IMR-90 (cell line): ENCODE measurements at regions not wholly inside any gene's neighbourhood (a gene's known extent, or its start where the extent isn't known, plus 50 kb on each side); places are given as distances from the start of the nearest gene placed in this dataset.

Experiments used
- ATAC-seq: fragments of 200-7000 bp; cut with Tn5 transposase; 2 replicates; pipeline ENCODE4 v1.9.1; 2020; ENCODE audit warnings: low read depth, mild to moderate bottlenecking, moderate library complexity
- BruUV-seq: library from RNA; stranded (reverse); fragments of 400-500 nt; replicated peaks from 2 replicates; lab custom pipeline; 2021; lab: Mats Ljungman, UMichigan
- CTCF ChIA-PET: fragments of 300-600 bp; formaldehyde crosslinking; extraction: SDS; loops from one replicate; lab custom pipeline; 2021; ENCODE audit warnings: antibody characterized with exemption; lab: Yijun Ruan, JAX
- POLR2A ChIA-PET: fragments of 300-600 bp; sonication (Branson Sonifier 250); formaldehyde crosslinking; loops from one replicate; lab custom pipeline; 2022; ENCODE audit warnings: antibody characterized with exemption; ENCODE audit not compliant: unreplicated experiment; lab: Charles Lee
- DNase-seq: peaks from one replicate; pipeline ENCODE4 v3.0.0; 2013
- H2AFZ ChIP-seq: replicated peaks from 2 replicates; pipeline ENCODE3; 2013; ENCODE audit warnings: low read length, mild to moderate bottlenecking; ENCODE audit not compliant: poor library complexity
- H2AK5ac ChIP-seq: 2 replicates; pipeline ENCODE4 v1.6.1; 2013; ENCODE audit warnings: low read depth, low read length, inconsistent platforms
- H2AK9ac ChIP-seq: replicated peaks from 2 replicates; pipeline ENCODE3; 2013; ENCODE audit warnings: mild to moderate bottlenecking, low read depth, low read length, moderate library complexity; ENCODE audit not compliant: poor library complexity
- H2BK120ac ChIP-seq: 2 replicates; pipeline ENCODE4 v1.6.1; 2013; ENCODE audit warnings: low read depth, low read length, inconsistent platforms
- H2BK15ac ChIP-seq: 3 replicates; pipeline ENCODE4 v1.6.1; 2013; ENCODE audit warnings: low read depth, low read length, inconsistent platforms
- H2BK20ac ChIP-seq: 2 replicates; pipeline ENCODE4 v1.6.1; 2013; ENCODE audit warnings: low read depth, mild to moderate bottlenecking, inconsistent platforms, low read length, moderate library complexity
- H2BK5ac ChIP-seq: 2 replicates; pipeline ENCODE4 v1.6.1; 2013; ENCODE audit warnings: mild to moderate bottlenecking, low read depth, low read length, inconsistent platforms; ENCODE audit not compliant: poor library complexity, severe bottlenecking
- H3K14ac ChIP-seq: replicated peaks from 2 replicates; pipeline ENCODE4 v1.6.1; 2013; ENCODE audit warnings: low read depth, low read length, inconsistent platforms
- H3K18ac ChIP-seq: 2 replicates; pipeline ENCODE4 v1.6.1; 2013; ENCODE audit warnings: low read depth, low read length, control low read depth
- H3K23ac ChIP-seq: 2 replicates; pipeline ENCODE4 v1.6.1; 2013; ENCODE audit warnings: low read depth, low read length, inconsistent platforms
- H3K27ac ChIP-seq: 2 replicates; pipeline ENCODE4 v1.5.1; 2013; ENCODE audit warnings: mild to moderate bottlenecking, control low read depth, low read length; ENCODE audit not compliant: insufficient read depth
- H3K27me3 ChIP-seq: 2 replicates; pipeline ENCODE4 v1.6.1; 2013; ENCODE audit warnings: low read length; ENCODE audit not compliant: control insufficient read depth, insufficient read depth
- H3K36me3 ChIP-seq: 2 replicates; pipeline ENCODE4 v1.6.1; 2013; ENCODE audit warnings: low read length, mixed read lengths; ENCODE audit not compliant: control insufficient read depth, insufficient read depth
- H3K4ac ChIP-seq: 2 replicates; pipeline ENCODE4 v1.6.1; 2013; ENCODE audit warnings: low read depth, low read length, inconsistent platforms
- H3K4me1 ChIP-seq: 2 replicates; pipeline ENCODE4 v1.6.1; 2013; ENCODE audit warnings: low read length, mixed read lengths; ENCODE audit not compliant: control insufficient read depth, insufficient read depth
- H3K4me2 ChIP-seq: 2 replicates; pipeline ENCODE4 v1.6.1; 2013; ENCODE audit warnings: low read depth, mild to moderate bottlenecking, control low read depth, low read length, moderate library complexity
- H3K4me3 ChIP-seq: 2 replicates; pipeline ENCODE4 v1.5.1; 2013; ENCODE audit warnings: low read depth, mild to moderate bottlenecking, control low read depth, low read length, moderate library complexity; ENCODE audit not compliant: insufficient read depth
- H3K56ac ChIP-seq: 2 replicates; pipeline ENCODE4 v1.6.1; 2013; ENCODE audit warnings: low read length, inconsistent platforms; ENCODE audit not compliant: insufficient read depth; ENCODE audit errors: extremely low read depth
- H3K79me1 ChIP-seq, 2 experiments: 2 replicates each; pipeline ENCODE4 v1.6.1; 2013; ENCODE audit warnings: low read length in 2 of 2, inconsistent platforms in 1 of 2, low read depth in 1 of 2
- H3K9ac ChIP-seq: 2 replicates; pipeline ENCODE4 v1.6.1; 2013; ENCODE audit warnings: low read depth, low read length, control low read depth
- H3K9me1 ChIP-seq: 2 replicates; pipeline ENCODE4 v1.6.1; 2013; ENCODE audit warnings: low read length, inconsistent platforms; ENCODE audit not compliant: insufficient read depth
- H3K9me3 ChIP-seq: 2 replicates; pipeline ENCODE4 v1.6.1; 2013; ENCODE audit warnings: low read length; ENCODE audit not compliant: control insufficient read depth, insufficient read depth
- H4K20me1 ChIP-seq: 2 replicates; pipeline ENCODE4 v1.6.1; 2013; ENCODE audit warnings: low read length, inconsistent platforms; ENCODE audit not compliant: insufficient read depth
- H4K5ac ChIP-seq: 2 replicates; pipeline ENCODE4 v1.6.1; 2013; ENCODE audit warnings: mild to moderate bottlenecking, low read depth, low read length, control low read depth
- H4K8ac ChIP-seq, 2 experiments: 2 replicates each; pipeline ENCODE4 v1.6.1; 2013; ENCODE audit warnings: low read depth in 2 of 2, low read length in 2 of 2, control low read depth in 1 of 2, inconsistent platforms in 1 of 2
- H4K91ac ChIP-seq: 2 replicates; pipeline ENCODE4 v1.6.1; 2013; ENCODE audit warnings: low read depth, low read length, inconsistent platforms; ENCODE audit not compliant: insufficient read depth
- CEBPB ChIP-seq: IDR thresholded peaks from 2 replicates; pipeline ENCODE4 v1.6.1; 2012; ENCODE audit warnings: low read depth, low read length, improper control_type of control experiment
- RCOR1 ChIP-seq: IDR thresholded peaks from 2 replicates; pipeline ENCODE4 v1.6.1; 2012; ENCODE audit warnings: mild to moderate bottlenecking, low read length, improper control_type of control experiment; ENCODE audit not compliant: insufficient replicate concordance
- SMC3 ChIP-seq: fragments of 150-350 bp; IDR thresholded peaks from 2 replicates; pipeline ENCODE4 v1.6.1; 2016; ENCODE audit warnings: low read depth, mild to moderate bottlenecking, antibody characterized with exemption, low read length, moderate library complexity
- dilution Hi-C: fragments of 300-500 bp; cut with HindIII; formaldehyde crosslinking; loops from one replicate; pipeline ENCODE4 v1.14.3; 2018; ENCODE audit warnings: low sequenced_read_pairs; ENCODE audit not compliant: unreplicated experiment
- in situ Hi-C: fragments of 300-500 bp; cut with MboI; formaldehyde crosslinking; loops from 3 replicates; pipeline ENCODE4 v1.14.3; 2019; ENCODE audit warnings: low sequenced_read_pairs, inconsistent platforms, mixed read lengths
- intact Hi-C: fragments of 100-400 bp; cut with micrococcal nuclease; formaldehyde crosslinking; loops from 2 replicates; pipeline ENCODE4 v1.10.0; 2022

GRCh38 chr3:176584413-176585176 lies 612.7 kb downstream of the TBL1XR1 start:
- Histone ChIP-seq H3K27me3 (no peaks in the 10 kb centered on the region), H4K8ac (no peak overlapping the region), H3K14ac (no peak overlapping the region), H4K20me1 (no peaks in the 10 kb centered on the region), H3K36me3 (no peaks in the 10 kb centered on the region), H2BK5ac (no peak overlapping the region), H2AFZ (no peak overlapping the region), H3K79me1 (no peaks in the 10 kb centered on the region), H3K56ac (no peak overlapping the region), H3K18ac (no peak overlapping the region), H2BK15ac (no peak overlapping the region), H4K91ac (no peak overlapping the region), H3K4me2 (no peak overlapping the region), H3K9me1 (no peaks in the 10 kb centered on the region), H4K5ac (no peak overlapping the region), H3K4me3 (no peak overlapping the region), H3K9ac (no peak overlapping the region), H2AK5ac (no peak overlapping the region), H3K23ac (no peak overlapping the region), H2BK20ac (0 out of 2 replicates have a peak overlapping the region, but pooled peaks have one; percentile 20), H2BK120ac (no peak overlapping the region), H3K4me1 (no peaks in the 10 kb centered on the region), H3K4ac (no peak overlapping the region), H3K27ac (no peak overlapping the region), H2AK9ac (no peak overlapping the region), H3K9me3 (no peaks in the 10 kb centered on the region)
- ChIA-PET POLR2A (no interaction called here), CTCF (interaction anchor here (0.6 kb wide), 1 partner anchor 342 kb away, joined by 3 read pairs; no protein-coding TSS in a partner anchor)
- ATAC-seq (peak; percentile 63), DNase-seq (peak; percentile 35)
- intact Hi-C loops (no loop called here), dilution Hi-C loops (no loop called here), in situ Hi-C loops (no loop called here)
- no TSS peak for BruUV-seq
- TF ChIP-seq SMC3 (no peak), CEBPB (peak; percentile 85), RCOR1 (no peak)
